ENCODE measurements at regions not wholly inside any gene's neighbourhood (a gene's known extent, or its start where the extent isn't known, plus 50 kb on each side); places are given as distances from the start of the nearest gene placed in this dataset.

- DNase-seq (ENCODE audit: low spot score) = no peak
Measured at GRCh38 chrX:4253092-4253491, 539.6 kb upstream of the PRKX start.

- no peak for DNase-seq (ENCODE audit: low spot score)
Measured at GRCh38 chrX:4249401-4249800, 536.0 kb upstream of the PRKX start.

- no peak for DNase-seq (ENCODE audit: low spot score)
Measured at GRCh38 chrX:4243759-4244158, 530.3 kb upstream of the PRKX start.

GRCh38 chrX:4240541-4241194 is 527.2 kb upstream of the PRKX start:
- no peak for DNase-seq (ENCODE audit: low spot score)

- no peak for DNase-seq (ENCODE audit: low spot score)
Measured at GRCh38 chrX:4239650-4240540, 526.4 kb upstream of the PRKX start.

- DNase-seq (ENCODE audit: low spot score) = no peak
Measured at GRCh38 chrX:4238916-4239315, 525.5 kb upstream of the PRKX start.

- DNase-seq (ENCODE audit: low spot score) = no peak
Measured at GRCh38 chrX:4225086-4225485, 511.6 kb upstream of the PRKX start.

GRCh38 chrX:4206941-4207340 is 493.5 kb upstream of the PRKX start:
- no peak for DNase-seq (ENCODE audit: low spot score)

- DNase-seq (ENCODE audit: low spot score) = no peak
Measured at GRCh38 chrX:4197971-4198370, 484.5 kb upstream of the PRKX start.

- no peak for DNase-seq (ENCODE audit: low spot score)
Measured at GRCh38 chrX:4193500-4194155, 480.2 kb upstream of the PRKX start.

- DNase-seq (ENCODE audit: low spot score) = no peak
Measured at GRCh38 chrX:4186331-4186730, 472.9 kb upstream of the PRKX start.

- no peak for DNase-seq (ENCODE audit: low spot score)
Measured at GRCh38 chrX:4185086-4185485, 471.6 kb upstream of the PRKX start.

GRCh38 chrX:4182408-4182806 is 469.0 kb upstream of the PRKX start:
- no peak for DNase-seq (ENCODE audit: low spot score)

- no peak for DNase-seq (ENCODE audit: low spot score)
Measured at GRCh38 chrX:4181782-4182407, 468.4 kb upstream of the PRKX start.

- no peak for DNase-seq (ENCODE audit: low spot score)
Measured at GRCh38 chrX:4179031-4179430, 465.6 kb upstream of the PRKX start.

- DNase-seq (ENCODE audit: low spot score) = no peak
Measured at GRCh38 chrX:4175221-4175620, 461.8 kb upstream of the PRKX start.

- no peak for DNase-seq (ENCODE audit: low spot score)
Measured at GRCh38 chrX:4173743-4174142, 460.3 kb upstream of the PRKX start.

- DNase-seq (ENCODE audit: low spot score) = no peak
Measured at GRCh38 chrX:4151798-4152197, 438.3 kb upstream of the PRKX start.

- DNase-seq (ENCODE audit: low spot score) = no peak
Measured at GRCh38 chrX:4150259-4150658, 436.8 kb upstream of the PRKX start.

- no peak for DNase-seq (ENCODE audit: low spot score)
Measured at GRCh38 chrX:4129626-4130025, 416.2 kb upstream of the PRKX start.

- DNase-seq (ENCODE audit: low spot score) = no peak
Measured at GRCh38 chrX:4118666-4119530, 405.4 kb upstream of the PRKX start.
